HG03159 (cell line): ENCODE measurements at regions not wholly inside any gene's neighbourhood (a gene's known extent, or its start where the extent isn't known, plus 50 kb on each side); places are given as distances from the start of the nearest gene placed in this dataset.
"Not testable (repeated sequence)": the region's sequence is repeated elsewhere in the genome, so short reads cannot be mapped to it uniquely, and the experiment has no call there.

Experiments
- ATAC-seq: cut with Tn5 transposase; IDR thresholded peaks from one replicate; pipeline ENCODE4 v1.9.1; 2021; ENCODE audit warnings: mild to moderate bottlenecking, moderate library complexity; ENCODE audit not compliant: unreplicated experiment

GRCh38 chr16:73965591-73965990, 331.0 kb upstream of the PSMD7 start:
- no peak for ATAC-seq

DNA sequence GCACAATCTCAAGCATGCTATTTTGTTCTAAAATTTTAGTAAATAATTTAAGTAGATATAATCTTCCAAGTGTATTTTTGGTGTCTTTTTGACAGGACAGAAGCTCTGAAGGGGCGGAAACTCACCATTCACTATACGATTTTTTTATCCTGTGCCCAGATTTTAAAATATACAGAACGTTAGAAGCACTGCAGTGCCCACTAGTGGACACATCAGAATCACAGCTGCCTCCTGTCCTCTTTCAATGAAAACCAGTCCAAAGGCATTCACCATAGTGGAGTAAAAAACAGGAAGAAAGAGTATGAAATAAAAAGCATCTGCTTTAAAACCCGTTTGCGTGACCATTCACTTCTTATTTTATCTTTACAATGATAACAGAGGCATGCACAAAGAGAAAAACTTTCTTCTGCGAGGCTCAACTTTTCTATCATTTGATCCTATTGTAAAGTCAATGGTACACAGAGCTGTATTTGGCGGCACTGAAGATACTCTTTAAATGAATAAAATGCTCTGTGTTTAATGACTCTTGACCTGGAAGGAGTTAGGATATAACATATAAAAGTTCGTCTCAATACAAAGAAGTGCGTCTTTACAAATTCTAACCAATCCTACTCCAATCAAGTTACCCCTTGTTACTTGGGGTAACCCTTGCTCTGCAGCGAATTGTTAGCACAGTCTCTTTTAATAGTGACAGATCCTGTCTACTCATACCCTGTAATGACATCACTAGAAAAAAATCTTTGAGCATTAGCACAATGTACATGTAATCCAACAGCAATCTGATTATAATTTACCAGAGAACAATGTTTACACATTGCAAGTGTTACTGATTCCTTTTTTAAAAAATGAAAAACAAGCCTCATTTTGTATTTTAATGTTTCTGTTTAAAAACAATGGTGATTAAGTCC, 339.8 kb upstream of the PSMD7 start:
- peak; percentile 76 for ATAC-seq

DNA sequence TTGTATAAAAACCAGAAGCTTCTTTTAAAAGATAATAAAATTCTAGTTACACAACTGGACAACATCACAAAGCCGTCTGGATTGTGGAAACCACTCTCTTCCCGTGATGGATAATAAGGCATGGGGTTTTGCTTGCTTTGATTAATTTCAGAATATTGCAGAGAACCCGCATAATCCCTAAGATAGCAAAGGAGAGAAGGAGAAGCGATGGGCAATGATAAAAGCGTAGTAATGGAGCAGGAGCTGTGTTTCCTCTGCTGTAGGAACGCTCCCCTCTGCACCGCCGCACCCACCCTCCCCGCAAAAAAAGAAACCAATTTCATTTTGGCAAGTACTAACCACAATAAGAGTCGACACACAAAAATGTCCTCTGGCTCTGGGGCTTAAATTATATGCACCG, 340.9 kb upstream of the PSMD7 start:
- ATAC-seq = no peak

- no peak for ATAC-seq
Measured at GRCh38 chr16:73955255-73955654, 341.4 kb upstream of the PSMD7 start.

DNA sequence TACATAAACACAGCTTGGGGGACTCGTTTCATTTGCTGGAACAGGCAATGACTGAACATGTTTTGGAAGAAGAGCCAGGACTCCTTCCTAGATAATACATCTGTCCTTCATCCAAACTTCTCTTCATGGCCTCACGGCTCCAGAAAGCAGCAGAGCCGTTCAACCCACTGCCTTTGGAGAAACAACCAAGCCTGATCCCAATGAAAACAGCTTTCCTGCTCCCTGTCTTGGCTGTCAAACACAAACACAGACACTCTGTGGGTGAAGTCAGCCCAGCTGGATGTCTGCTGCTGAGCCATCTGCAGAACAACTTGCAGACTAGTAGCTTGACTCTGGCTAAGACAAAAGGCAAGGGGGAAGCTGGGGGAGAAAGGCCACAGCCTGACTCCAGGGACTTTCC, 345.1 kb upstream of the PSMD7 start:
- no peak for ATAC-seq

- ATAC-seq = no peak
Measured at GRCh38 chr16:73949574-73950320, 346.9 kb upstream of the PSMD7 start.

DNA sequence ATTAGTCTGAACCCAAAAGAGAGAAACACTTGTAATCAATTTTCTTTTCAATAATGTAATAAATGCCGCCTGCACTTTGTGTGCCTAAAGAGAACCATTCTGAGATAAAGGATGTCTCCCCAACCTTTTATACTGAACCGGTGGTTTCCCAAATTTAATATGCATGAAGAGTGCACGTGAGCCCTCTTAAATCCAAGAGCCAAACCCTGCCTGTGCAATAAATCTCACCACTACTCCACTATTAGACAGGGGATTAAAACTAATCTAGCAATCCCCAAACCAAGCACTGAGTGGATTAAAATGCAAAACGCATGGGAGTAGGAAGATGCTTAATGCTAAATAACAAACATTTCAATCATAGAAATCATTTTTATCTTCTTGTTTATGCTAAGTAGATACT, 351.0 kb upstream of the PSMD7 start:
- ATAC-seq = no peak

DNA sequence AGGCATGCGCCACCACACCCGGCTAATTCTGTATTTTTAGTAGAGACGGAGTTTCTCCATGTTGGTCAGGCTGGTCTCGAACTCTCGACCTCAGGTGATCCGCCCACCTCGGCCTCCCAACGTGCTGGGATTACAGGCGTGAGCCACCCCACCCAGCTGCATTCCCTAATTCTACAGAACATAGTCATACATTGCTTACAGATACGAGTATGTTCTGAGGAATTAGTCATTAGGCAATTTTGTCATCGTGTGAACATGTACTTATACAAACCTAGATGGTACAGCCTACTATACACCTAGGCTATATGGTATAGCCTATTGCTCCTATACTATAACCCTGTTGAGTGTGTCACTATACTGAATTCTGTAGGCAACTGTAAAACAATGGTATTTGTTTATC, 353.4 kb upstream of the PSMD7 start:
- ATAC-seq = not testable (repeated sequence)

- ATAC-seq = not testable (repeated sequence)
Measured at GRCh38 chr16:73940786-73941185, 355.8 kb upstream of the PSMD7 start.

GRCh38 chr16:73923951-73924350, 372.7 kb upstream of the PSMD7 start:
- no peak for ATAC-seq

DNA sequence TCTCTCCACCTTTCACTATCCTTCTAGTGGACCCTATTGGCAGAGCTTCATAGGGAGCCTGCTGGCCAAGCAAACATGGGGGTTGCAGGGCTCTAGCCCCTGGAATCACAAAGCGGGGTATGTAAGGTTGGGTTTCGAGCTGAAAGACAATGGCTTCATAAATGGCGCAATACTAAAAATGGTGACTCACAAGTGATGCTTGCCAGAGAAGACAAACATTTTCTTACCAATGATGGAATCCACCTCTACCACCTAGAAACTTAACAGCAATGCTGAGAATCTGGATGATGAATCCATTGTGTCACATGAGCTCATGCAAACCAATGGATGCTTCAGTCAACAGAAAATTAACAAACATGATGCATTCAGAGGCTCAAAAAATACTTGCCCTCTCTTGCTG, 375.3 kb upstream of the PSMD7 start:
- ATAC-seq = no peak

GRCh38 chr16:73916829-73917594, 379.6 kb upstream of the PSMD7 start:
- ATAC-seq = no peak

DNA sequence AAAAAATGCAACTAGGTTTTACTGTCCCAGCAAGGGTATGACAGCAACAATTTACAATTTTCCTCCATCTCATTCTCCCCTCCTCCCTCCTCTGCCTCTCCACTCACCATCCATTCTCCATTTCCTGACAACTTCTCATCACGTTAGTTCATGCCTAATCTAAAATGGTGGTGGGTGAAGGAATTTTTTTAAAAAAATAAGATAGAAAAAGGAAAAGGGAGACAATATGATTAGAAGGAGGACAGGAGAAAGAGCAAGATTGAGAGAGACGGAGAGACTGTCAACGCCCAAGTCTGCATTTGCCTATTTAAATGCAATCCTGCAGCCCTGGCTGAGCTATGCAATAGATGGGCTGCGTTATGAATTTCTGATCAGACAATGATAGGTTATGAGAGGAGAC, 380.7 kb upstream of the PSMD7 start:
- no peak for ATAC-seq

DNA sequence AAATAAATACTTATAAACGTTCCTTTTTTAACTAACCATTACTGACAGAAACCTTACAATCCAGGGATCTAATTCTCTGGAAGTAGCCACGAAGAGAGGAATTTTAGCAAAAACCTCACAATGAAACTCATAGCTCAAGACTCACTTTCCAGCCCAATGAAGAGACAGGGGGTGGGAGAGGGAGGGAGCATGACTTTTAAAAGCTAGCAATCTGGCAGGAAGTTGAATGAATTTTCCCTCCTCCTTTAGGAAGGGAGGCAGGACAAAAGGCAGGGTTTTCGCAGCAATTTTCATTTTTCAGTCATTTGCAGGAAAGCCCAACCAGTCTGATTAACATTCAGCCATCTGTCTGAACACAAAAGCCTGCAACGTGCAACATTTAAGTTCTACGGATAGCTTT, 381.5 kb upstream of the PSMD7 start:
- ATAC-seq = no peak

- ATAC-seq = no peak
Measured at GRCh38 chr16:73912850-73913249, 383.8 kb upstream of the PSMD7 start.

GRCh38 chr16:73912281-73912680, 384.3 kb upstream of the PSMD7 start:
- no peak for ATAC-seq

DNA sequence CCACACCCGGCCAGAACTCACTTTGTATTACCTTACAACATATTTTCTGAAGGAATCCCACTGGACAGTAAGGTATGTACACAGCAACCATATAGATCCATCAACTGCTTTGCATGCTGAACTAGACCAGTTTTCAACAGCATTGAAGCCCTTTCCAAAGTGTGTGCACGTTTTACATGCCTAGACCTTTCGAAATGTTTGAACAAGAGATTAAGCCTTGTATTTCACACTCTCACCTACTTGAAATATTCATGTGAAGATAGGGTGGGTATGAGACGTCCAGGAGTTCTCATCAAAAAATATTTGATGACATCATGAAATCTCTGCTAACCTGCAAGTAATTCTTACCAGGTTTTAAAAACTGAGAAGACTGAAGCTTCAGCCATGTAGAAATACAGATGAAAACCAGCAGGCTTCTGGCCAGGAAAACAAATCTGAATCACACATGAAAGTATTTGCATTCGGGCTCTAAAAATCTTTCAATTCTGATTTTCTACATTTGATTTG, 387.0 kb upstream of the PSMD7 start:
- no peak for ATAC-seq

GRCh38 chr16:73891129-73891542, 405.5 kb upstream of the PSMD7 start:
- no peak for ATAC-seq

DNA sequence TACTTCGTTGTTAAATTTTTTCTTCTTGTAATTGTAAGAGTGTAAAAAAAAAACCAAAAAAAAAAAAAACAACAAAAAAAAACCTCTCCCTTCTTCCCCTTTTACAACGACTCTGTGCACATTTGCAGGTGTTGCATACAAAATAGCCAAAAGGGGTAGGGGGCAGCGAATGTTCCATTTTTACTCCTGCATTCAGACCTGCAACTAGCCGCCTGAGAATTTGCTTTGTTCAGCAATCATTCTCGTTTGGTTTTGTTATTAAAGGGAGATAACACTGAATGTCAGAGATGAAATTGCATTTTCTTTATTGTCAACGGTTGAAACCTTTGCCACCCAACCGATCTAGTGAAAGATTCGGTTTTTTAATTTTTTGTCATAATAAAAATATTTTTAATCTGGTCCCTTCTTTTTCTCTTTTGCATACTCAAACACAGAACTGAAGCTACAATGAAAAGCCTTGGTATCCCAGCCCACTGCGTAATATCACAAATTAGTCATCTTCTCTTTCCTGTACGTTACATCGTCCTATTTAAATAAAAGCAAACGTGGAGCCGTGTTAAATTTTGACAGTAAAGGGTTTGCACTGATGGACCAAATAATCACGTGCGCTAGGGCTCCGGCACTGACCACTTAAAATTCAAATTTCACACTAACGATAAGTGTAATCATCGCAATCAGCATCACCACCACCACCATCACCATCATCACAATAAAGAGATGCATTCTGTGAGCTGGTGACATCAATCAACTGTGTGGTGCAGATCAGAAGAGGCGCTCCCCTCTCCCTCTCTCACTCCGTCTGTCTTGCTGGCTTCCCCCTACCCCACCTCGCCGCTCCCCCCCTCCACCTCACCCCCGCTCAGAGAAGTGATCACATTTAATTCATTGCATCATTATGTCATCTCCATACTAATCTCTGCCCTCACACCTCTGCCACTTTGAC, 406.2 kb upstream of the PSMD7 start:
- no peak for ATAC-seq

DNA sequence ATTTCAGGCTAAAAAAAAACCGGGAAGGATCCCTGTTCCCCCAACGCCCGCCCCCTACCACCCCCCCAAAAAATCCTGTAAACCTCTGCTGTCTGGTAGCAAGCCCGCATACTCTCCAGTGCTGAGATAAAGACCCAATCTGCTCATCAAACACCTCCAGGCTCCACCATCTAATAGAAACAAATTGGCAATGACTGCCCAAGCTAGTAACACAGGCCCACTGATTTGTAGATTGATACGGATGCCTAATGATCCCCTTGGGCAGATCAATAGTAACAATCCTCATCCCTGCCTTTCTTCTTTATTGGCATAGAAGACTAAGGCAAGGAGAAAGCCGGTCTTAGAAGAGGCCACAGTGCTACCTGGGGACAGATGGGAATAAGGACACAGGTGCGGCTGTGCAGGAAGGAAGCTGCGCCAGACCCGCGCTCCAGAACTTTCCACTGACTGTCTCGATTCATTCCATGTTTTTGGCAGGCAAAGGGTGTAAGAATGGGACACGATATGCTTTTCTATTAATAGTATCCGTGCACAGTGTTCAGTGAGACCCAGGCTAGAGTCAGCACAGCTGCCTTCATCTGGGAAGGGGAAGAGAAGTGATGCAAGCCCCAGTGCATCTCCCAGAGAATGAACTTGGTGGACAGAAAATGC, 407.6 kb upstream of the PSMD7 start:
- no peak for ATAC-seq
